H9 (cell line): ENCODE measurements at regions not wholly inside any gene's neighbourhood (a gene's known extent, or its start where the extent isn't known, plus 50 kb on each side); places are given as distances from the start of the nearest gene placed in this dataset.

Experiments used
- DNase-seq: peaks from one replicate; pipeline ENCODE4 v3.0.0-alpha.2; 2017
- H2AFZ ChIP-seq: one replicate; pipeline ENCODE4 v1.6.1; 2013; ENCODE audit warnings: mild to moderate bottlenecking, low read length, control low read depth, moderate library complexity
- H2AK5ac ChIP-seq: 2 replicates; pipeline ENCODE4 v1.6.1; 2013; ENCODE audit warnings: low read length, control low read depth, mixed read lengths; ENCODE audit not compliant: insufficient read length
- H2BK120ac ChIP-seq: one replicate; pipeline ENCODE4 v1.6.1; 2013; ENCODE audit warnings: low read depth, mild to moderate bottlenecking, low read length, control low read depth, inconsistent platforms; ENCODE audit not compliant: poor library complexity, severe bottlenecking
- H2BK12ac ChIP-seq: 2 replicates; pipeline ENCODE4 v1.6.1; 2013; ENCODE audit warnings: low read length, control low read depth, mixed read lengths, low read depth; ENCODE audit not compliant: insufficient read length
- H2BK15ac ChIP-seq: 2 replicates; pipeline ENCODE4 v1.6.1; 2013; ENCODE audit warnings: low read depth, low read length, control low read depth
- H2BK20ac ChIP-seq: one replicate; pipeline ENCODE4 v1.6.1; 2013; ENCODE audit warnings: low read depth, mild to moderate bottlenecking, low read length, control low read depth, inconsistent platforms; ENCODE audit not compliant: poor library complexity, severe bottlenecking
- H2BK5ac ChIP-seq: 2 replicates; pipeline ENCODE4 v1.6.1; 2013; ENCODE audit warnings: low read length, control low read depth, mixed read lengths; ENCODE audit not compliant: insufficient read length
- H3K14ac ChIP-seq: 2 replicates; pipeline ENCODE4 v1.6.1; 2013; ENCODE audit warnings: low read length, control low read depth; ENCODE audit not compliant: insufficient read depth
- H3K18ac ChIP-seq: 2 replicates; pipeline ENCODE4 v1.6.1; 2013; ENCODE audit warnings: low read depth, mild to moderate bottlenecking, mixed read lengths, low read length, control low read depth; ENCODE audit not compliant: insufficient read length
- H3K23ac ChIP-seq: 2 replicates; pipeline ENCODE4 v1.6.1; 2013; ENCODE audit warnings: low read length, control low read depth, mixed read lengths, low read depth; ENCODE audit not compliant: insufficient read length
- H3K23me2 ChIP-seq: 2 replicates; pipeline ENCODE4 v1.6.1; 2013; ENCODE audit warnings: low read depth, mild to moderate bottlenecking, mixed read lengths, low read length, control low read depth; ENCODE audit not compliant: insufficient read length, poor library complexity, severe bottlenecking
- H3K27ac ChIP-seq: 2 replicates; pipeline ENCODE4 v1.5.1; 2013; ENCODE audit warnings: low read length, control low read depth, mixed read lengths, low read depth; ENCODE audit not compliant: insufficient read length
- H3K27me3 ChIP-seq: 2 replicates; pipeline ENCODE4 v1.6.1; 2013; ENCODE audit warnings: low read length, control low read depth, inconsistent platforms; ENCODE audit not compliant: insufficient read depth
- H3K4ac ChIP-seq: 2 replicates; pipeline ENCODE4 v1.6.1; 2013; ENCODE audit warnings: low read depth, mild to moderate bottlenecking, control low read depth, inconsistent platforms, low read length, moderate library complexity
- H3K4me1 ChIP-seq: 2 replicates; pipeline ENCODE4 v1.6.1; 2013; ENCODE audit warnings: low read length, control low read depth, inconsistent platforms; ENCODE audit not compliant: insufficient read depth
- H3K4me2 ChIP-seq: 2 replicates; pipeline ENCODE4 v1.6.1; 2013; ENCODE audit warnings: low read length, control low read depth, mixed read lengths; ENCODE audit not compliant: insufficient read length, insufficient read depth
- H3K56ac ChIP-seq: 2 replicates; pipeline ENCODE4 v1.6.1; 2013; ENCODE audit warnings: low read depth, mild to moderate bottlenecking, mixed read lengths, low read length, control low read depth; ENCODE audit not compliant: insufficient read length
- H3K79me1 ChIP-seq: 2 replicates; pipeline ENCODE4 v1.6.1; 2013; ENCODE audit warnings: low read depth, mild to moderate bottlenecking, moderate library complexity, low read length, control low read depth, inconsistent platforms; ENCODE audit not compliant: insufficient read depth, poor library complexity, severe bottlenecking
- H3K79me2 ChIP-seq: 2 replicates; pipeline ENCODE4 v1.6.1; 2013; ENCODE audit warnings: low read length, control low read depth, inconsistent platforms; ENCODE audit not compliant: insufficient read depth
- H3K9ac ChIP-seq: 2 replicates; pipeline ENCODE4 v1.6.1; 2013; ENCODE audit warnings: low read length, control low read depth, mixed read lengths; ENCODE audit not compliant: insufficient read length; ENCODE audit errors: extremely low read depth
- H3K9me3 ChIP-seq: one replicate; pipeline ENCODE4 v1.6.1; 2013; ENCODE audit warnings: low read depth, low read length, inconsistent platforms; ENCODE audit not compliant: control insufficient read depth
- H3T11ph ChIP-seq: one replicate; pipeline ENCODE4 v1.6.1; 2013; ENCODE audit warnings: mild to moderate bottlenecking, low read length, control low read depth, inconsistent platforms
- H4K20me1 ChIP-seq: one replicate; pipeline ENCODE4 v1.6.1; 2013; ENCODE audit not compliant: control insufficient read depth, insufficient read length, insufficient read depth
- H4K5ac ChIP-seq: 2 replicates; pipeline ENCODE4 v1.6.1; 2013; ENCODE audit warnings: low read depth, mild to moderate bottlenecking, mixed read lengths, low read length, control low read depth; ENCODE audit not compliant: insufficient read length
- H4K8ac ChIP-seq: replicated peaks from 2 replicates; pipeline ENCODE4 v1.6.1; 2013; ENCODE audit warnings: low read length, control low read depth, mixed read lengths, low read depth; ENCODE audit not compliant: insufficient read length
- H4K91ac ChIP-seq: 2 replicates; pipeline ENCODE4 v1.6.1; 2013; ENCODE audit warnings: low read depth, mild to moderate bottlenecking, moderate library complexity, mixed read lengths, low read length, control low read depth; ENCODE audit not compliant: insufficient read length
- H3K27ac Mint-ChIP-seq, 3 experiments: 2 replicates in 2 of 3; 3 replicates in 1 of 3; pipeline ENCODE4 v1.8.0; 2020 to 2021; ENCODE audit warnings: mixed read lengths in 3 of 3, mild to moderate bottlenecking in 1 of 3, moderate library complexity in 1 of 3
- H3K27me3 Mint-ChIP-seq: 2 replicates; pipeline ENCODE4 v1.8.0; 2021; ENCODE audit warnings: low read depth, mild to moderate bottlenecking, moderate library complexity, mixed read lengths
- H3K36me3 Mint-ChIP-seq, 3 experiments: 2 replicates in 2 of 3; 3 replicates in 1 of 3; pipeline ENCODE4 v1.8.0; 2020 to 2021; ENCODE audit warnings: low read depth in 3 of 3, mixed read lengths in 3 of 3; ENCODE audit not compliant: insufficient read depth in 1 of 3
- H3K4me1 Mint-ChIP-seq, 2 experiments: 2 replicates each; pipeline ENCODE4 v1.8.0; 2020; ENCODE audit warnings: mixed read lengths in 2 of 2
- H3K4me3 Mint-ChIP-seq, 2 experiments: 2 replicates in 1 of 2; 3 replicates in 1 of 2; pipeline ENCODE4 v1.8.0; 2020 to 2021; ENCODE audit warnings: mild to moderate bottlenecking in 2 of 2, mixed read lengths in 2 of 2, moderate library complexity in 1 of 2
- H3K9me3 Mint-ChIP-seq, 2 experiments: 2 replicates in 1 of 2; 3 replicates in 1 of 2; pipeline ENCODE4 v1.8.0; 2020; ENCODE audit warnings: mild to moderate bottlenecking in 2 of 2, mixed read lengths in 2 of 2, moderate library complexity in 1 of 2
- CTCF ChIP-seq: fragments of 200-600 bp; sonication (generic); conservative IDR thresholded peaks from 3 replicates; pipeline ENCODE4 v1.8.0; 2021; ENCODE audit warnings: antibody characterized with exemption, mild to moderate bottlenecking
- WGBS: extraction: QIAGEN DNeasy Blood & Tissue Kit; methylation state at CpG from one replicate; pipeline ENCODE4 v1.1.7; 2013; ENCODE audit warnings: missing lambda C conversion rate, low lambda C conversion rate, mixed read lengths; ENCODE audit not compliant: insufficient read length; ENCODE audit errors: extremely low coverage; 5-methylcytosine and 5-hydroxymethylcytosine counted together

- Histone ChIP-seq H3K9ac (no peak overlapping the region), H3K14ac (no peak overlapping the region), H3T11ph (no peak overlapping the region), H2AK5ac (no peak overlapping the region), H4K91ac (no peak overlapping the region), H4K5ac (no peak overlapping the region), H3K27me3 (no peaks in the 10 kb centered on the region), H3K27ac (no peak overlapping the region), H2BK15ac (no peak overlapping the region), H2BK20ac (no peak overlapping the region), H4K8ac (no peak overlapping the region), H2BK12ac (no peak overlapping the region), H3K4me1 (no peaks in the 10 kb centered on the region), H2BK5ac (no peak overlapping the region), H2BK120ac (no peak overlapping the region), H3K18ac (no peak overlapping the region), H3K79me1 (no peaks in the 10 kb centered on the region), H2AFZ (no peak overlapping the region), H3K79me2 (no peaks in the 10 kb centered on the region), H3K56ac (no peak overlapping the region), H3K4me2 (no peak overlapping the region), H4K20me1 (no peaks in the 10 kb centered on the region), H3K23me2 (no peaks in the 10 kb centered on the region), H3K4ac (no peak overlapping the region), H3K23ac (no peak overlapping the region), H3K9me3 (no peaks in the 10 kb centered on the region)
- no peak for DNase-seq
- Mint-ChIP-seq H3K4me1 (no peaks in the 10 kb centered on the region; a peak in 2 of 4 replicates), H3K36me3 (peaks cover 5 to 11% (median 7%) of the 10 kb centered on the region in 3 experiments), H3K4me3 (no peak overlapping the region), H3K27me3 (peaks cover 1% of the 10 kb centered on the region; the same call in 1 of the 2 replicates), H3K27ac (no peak overlapping the region), H3K9me3 (peaks cover 21 to 22% of the 10 kb centered on the region in 2 experiments)
- no CpG with 5 or more reads among the region's 3 CpGs for WGBS
- TF ChIP-seq CTCF: no peak
Observed at GRCh38 chr4:38452542-38452941, 211.5 kb upstream of the KLF3 start.
